Transverse colon (tissue), 4 donors: ENCODE measurements at regions not wholly inside any gene's neighbourhood (a gene's known extent, or its start where the extent isn't known, plus 50 kb on each side); places are given as distances from the start of the nearest gene placed in this dataset.
"Not testable (repeated sequence)": the region's sequence is repeated elsewhere in the genome, so short reads cannot be mapped to it uniquely, and the experiment has no call there.

Experiments
- DNase-seq: peaks from one replicate; pipeline ENCODE4 v3.0.0-alpha.2; 2019
- H3K27ac ChIP-seq, 4 donors: fragments of 200-600 bp; sonication (generic); 2 replicates each; pipeline ENCODE4 v1.5.1; 2016 to 2018; ENCODE audit warnings: inconsistent platforms in 4 of 4
- H3K27me3 ChIP-seq: fragments of 200-600 bp; sonication (generic); 2 replicates; pipeline ENCODE4 v1.5.1; 2017; ENCODE audit warnings: inconsistent platforms
- H3K36me3 ChIP-seq, 4 donors: fragments of 200-600 bp; sonication (generic); 2 replicates each; pipeline ENCODE4 v1.5.1; 2017 to 2019; ENCODE audit warnings: inconsistent platforms in 4 of 4
- H3K4me1 ChIP-seq, 4 donors: fragments of 200-600 bp; sonication (generic); 2 replicates each; pipeline ENCODE4 v1.5.1; 2017 to 2020; ENCODE audit warnings: inconsistent platforms in 4 of 4
- H3K4me3 ChIP-seq, 4 donors: fragments of 200-600 bp; sonication (generic); 1 replicate in 1 of 4; 2 replicates in 3 of 4; pipeline versions ENCODE4 v1.5.1 to v1.6.1; 2017 to 2019; ENCODE audit warnings: inconsistent platforms in 4 of 4
- H3K9me3 ChIP-seq, 2 donors: fragments of 200-600 bp; sonication (generic); 2 replicates each; pipeline ENCODE4 v1.5.1; 2017 to 2019; ENCODE audit warnings: inconsistent platforms in 2 of 2
- EP300 ChIP-seq: sonication (generic); formaldehyde crosslinking; IDR thresholded peaks from one replicate; pipeline ENCODE4 v1.6.1; 2017; ENCODE audit warnings: antibody characterized with exemption, low read depth
- POLR2A ChIP-seq: fragments of 450-650 bp; IDR thresholded peaks from one replicate; pipeline ENCODE4 v1.6.1; 2016; ENCODE audit warnings: antibody characterized with exemption, mild to moderate bottlenecking, moderate library complexity
- POLR2AphosphoS5 ChIP-seq, 3 donors: sonication (generic); formaldehyde crosslinking; IDR thresholded peaks; one replicate each; pipeline ENCODE4 v1.6.1; 2016; ENCODE audit warnings: antibody characterized with exemption in 3 of 3
- WGBS, 2 donors: methylation state at CpG; one replicate each; pipeline ENCODE4 v1.1.5; 2018; ENCODE audit warnings: low coverage in 1 of 2; 5-methylcytosine and 5-hydroxymethylcytosine counted together
- in situ Hi-C, 4 donors: fragments of 200-750 bp; cut with MboI; loops; one replicate each; pipeline versions ENCODE4 v1.15.0 to v1.15.1; 2017; ENCODE audit warnings: low sequenced_read_pairs in 3 of 4, low pct_ligation_motif_present in 1 of 4, low pct_unique_long_range_greater_than_20kb in 1 of 4
- intact Hi-C: fragments of 100-400 bp; cut with DNase I; formaldehyde crosslinking; loops from one replicate; pipeline ENCODE4 v1.15.1; 2023; ENCODE audit warnings: low total_unique reads
- TF ChIP-seq, protein P1 (sequence below), 5 experiments: fragments of 200-600 bp in 3 of 5; fragments of 450-650 bp in 2 of 5; sonication (generic) in 3 of 5; IDR thresholded peaks; 1 replicate in 2 of 5; 2 replicates in 3 of 5; pipeline ENCODE4 v1.5.1; 2016 to 2017; ENCODE audit warnings: antibody characterized with exemption in 5 of 5, inconsistent platforms in 3 of 5, mild to moderate bottlenecking in 2 of 5, moderate library complexity in 1 of 5

GRCh38 chr1:199585392-199585791 is 442.1 kb upstream of the NR5A2 start:
- DNase-seq, result no peak
- no peak for TF ChIP-seq POLR2AphosphoS5 (IDR thresholded peaks at IDR 0.05)
- TF ChIP-seq, protein P1, sequence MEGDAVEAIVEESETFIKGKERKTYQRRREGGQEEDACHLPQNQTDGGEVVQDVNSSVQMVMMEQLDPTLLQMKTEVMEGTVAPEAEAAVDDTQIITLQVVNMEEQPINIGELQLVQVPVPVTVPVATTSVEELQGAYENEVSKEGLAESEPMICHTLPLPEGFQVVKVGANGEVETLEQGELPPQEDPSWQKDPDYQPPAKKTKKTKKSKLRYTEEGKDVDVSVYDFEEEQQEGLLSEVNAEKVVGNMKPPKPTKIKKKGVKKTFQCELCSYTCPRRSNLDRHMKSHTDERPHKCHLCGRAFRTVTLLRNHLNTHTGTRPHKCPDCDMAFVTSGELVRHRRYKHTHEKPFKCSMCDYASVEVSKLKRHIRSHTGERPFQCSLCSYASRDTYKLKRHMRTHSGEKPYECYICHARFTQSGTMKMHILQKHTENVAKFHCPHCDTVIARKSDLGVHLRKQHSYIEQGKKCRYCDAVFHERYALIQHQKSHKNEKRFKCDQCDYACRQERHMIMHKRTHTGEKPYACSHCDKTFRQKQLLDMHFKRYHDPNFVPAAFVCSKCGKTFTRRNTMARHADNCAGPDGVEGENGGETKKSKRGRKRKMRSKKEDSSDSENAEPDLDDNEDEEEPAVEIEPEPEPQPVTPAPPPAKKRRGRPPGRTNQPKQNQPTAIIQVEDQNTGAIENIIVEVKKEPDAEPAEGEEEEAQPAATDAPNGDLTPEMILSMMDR (IDR thresholded peaks at IDR 0.05), result no peak
- no peak for TF ChIP-seq POLR2A
- no peak for TF ChIP-seq EP300
- H3K4me1 ChIP-seq, result no peaks in the 10 kb centered on the region
- intact Hi-C loops (no loop called here), in situ Hi-C loops (no loop called here)
- H3K27ac ChIP-seq, result no peak overlapping the region
- H3K27me3 ChIP-seq, result no peaks in the 10 kb centered on the region
- no peaks in the 10 kb centered on the region for H3K9me3 ChIP-seq
- H3K4me3 ChIP-seq, result no peak overlapping the region
- no peaks in the 10 kb centered on the region for H3K36me3 ChIP-seq

DNA sequence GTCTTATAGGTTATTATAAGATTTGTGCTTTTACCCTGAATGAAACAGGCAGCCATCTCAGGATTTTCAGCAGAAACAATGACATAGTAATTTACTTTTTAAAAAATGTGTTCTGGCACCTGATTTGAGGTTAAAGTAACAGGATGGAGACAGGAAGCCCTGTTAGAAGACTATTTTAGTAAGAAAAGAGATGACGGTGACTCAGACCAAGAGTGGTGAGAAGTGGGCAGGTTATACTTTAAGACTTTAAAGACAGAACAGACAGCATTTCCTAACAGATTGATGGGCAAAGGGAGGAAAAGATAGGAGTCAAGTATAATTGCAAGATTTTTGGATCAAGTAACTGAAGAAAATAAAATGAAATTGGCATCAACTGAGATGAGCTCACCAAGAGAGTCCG is 436.8 kb upstream of the NR5A2 start:
- Histone ChIP-seq H3K4me1 (no peaks in the 10 kb centered on the region), H3K9me3 (no peaks in the 10 kb centered on the region), H3K27me3 (no peaks in the 10 kb centered on the region), H3K36me3 (no peaks in the 10 kb centered on the region), H3K27ac (no peak overlapping the region), H3K4me3 (no peak overlapping the region)
- in situ Hi-C loops, result no loop called here
- intact Hi-C loops, result no loop called here
- TF ChIP-seq POLR2AphosphoS5 (IDR thresholded peaks at IDR 0.05) (no peak), POLR2A (no peak), EP300 (no peak)
- TF ChIP-seq, protein P1 (IDR thresholded peaks at IDR 0.05), result no peak
- 64 to 67% methylated on average over 2 of the region's 2 CpGs for WGBS, 2 donors
- no peak for DNase-seq

GRCh38 chr1:199591468-199591867 is 436.0 kb upstream of the NR5A2 start:
- H3K27ac ChIP-seq, result no peak overlapping the region
- intact Hi-C loops (no loop called here), in situ Hi-C loops (no loop called here)
- no peaks in the 10 kb centered on the region for H3K4me1 ChIP-seq
- WGBS, 2 donors, result 92 to 100% methylated on average over 1 to 3 of the region's 3 CpGs
- no peaks in the 10 kb centered on the region for H3K9me3 ChIP-seq
- no peak for TF ChIP-seq POLR2A
- TF ChIP-seq, protein P1 (IDR thresholded peaks at IDR 0.05), result no peak
- no peaks in the 10 kb centered on the region for H3K36me3 ChIP-seq
- no peak for DNase-seq
- no peak overlapping the region for H3K4me3 ChIP-seq
- no peaks in the 10 kb centered on the region for H3K27me3 ChIP-seq

DNA sequence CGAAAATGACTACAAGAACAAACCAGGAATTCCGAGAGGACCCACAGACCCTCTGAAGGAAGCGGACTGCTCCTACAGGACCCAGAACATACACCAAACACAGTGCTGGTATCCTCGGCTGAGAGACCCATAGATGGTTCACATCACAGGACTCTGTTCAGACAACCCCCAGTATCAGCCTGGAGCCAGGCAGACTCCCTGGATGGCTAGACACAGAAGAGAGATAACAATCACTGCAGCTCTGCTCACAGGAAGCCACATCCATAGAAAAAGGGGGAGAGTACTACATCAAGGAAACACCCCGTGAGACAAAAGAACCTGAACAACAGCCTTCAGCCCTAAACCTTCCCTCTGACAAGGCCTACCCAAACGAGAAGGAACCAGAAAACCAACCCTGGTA is 434.0 kb upstream of the NR5A2 start:
- H3K36me3 ChIP-seq, result no peaks in the 10 kb centered on the region
- H3K9me3 ChIP-seq, result no peaks in the 10 kb centered on the region
- DNase-seq, result no peak
- no peaks in the 10 kb centered on the region for H3K4me1 ChIP-seq
- H3K4me3 ChIP-seq, result no peak overlapping the region
- in situ Hi-C loops, result no loop called here
- no peak overlapping the region for H3K27ac ChIP-seq
- TF ChIP-seq POLR2A (no peak), POLR2AphosphoS5 (IDR thresholded peaks at IDR 0.05) (no peak), EP300 (no peak)
- TF ChIP-seq, protein P1 (IDR thresholded peaks at IDR 0.05), result no peak
- no peaks in the 10 kb centered on the region for H3K27me3 ChIP-seq
- intact Hi-C loops, result no loop called here
- WGBS, 2 donors, result 76% methylated on average over 6 of the region's 6 CpGs; no CpG with 5 or more reads in 1 of the 2 donors

DNA sequence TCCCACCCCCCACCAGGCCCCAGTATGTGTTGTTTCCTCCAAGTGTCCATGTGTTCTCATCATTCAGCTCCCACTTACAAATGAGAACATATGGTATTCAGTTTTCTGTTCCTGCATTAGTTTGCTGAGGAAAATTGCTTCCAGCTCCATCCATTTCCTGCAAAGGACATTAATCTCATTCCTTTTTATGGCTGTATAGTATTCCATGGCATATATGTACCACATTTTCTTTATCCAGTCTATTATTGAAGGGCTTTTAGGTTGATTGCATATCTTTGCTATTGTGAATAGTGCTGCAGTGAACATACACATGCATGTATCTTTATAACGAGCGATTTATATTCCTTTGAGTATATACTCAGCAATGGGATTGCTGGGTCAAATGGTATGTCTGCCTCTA is 431.1 kb upstream of the NR5A2 start:
- in situ Hi-C loops, H3K9me3 ChIP-seq, intact Hi-C loops, H3K4me1 ChIP-seq, DNase-seq, H3K4me3 ChIP-seq, H3K36me3 ChIP-seq, H3K27ac ChIP-seq, H3K27me3 ChIP-seq: not testable (repeated sequence)
- 96 to 100% methylated on average over 2 of the region's 2 CpGs for WGBS, 2 donors
